Activated CD4-positive, alpha-beta T cell treated with anti-CD3 and anti-CD28 coated beads, Interleukin-2, amount 50 U/mL, for 4 hours (primary cell): ENCODE measurements at regions not wholly inside any gene's neighbourhood (a gene's known extent, or its start where the extent isn't known, plus 50 kb on each side); places are given as distances from the start of the nearest gene placed in this dataset.

Experiments
- DNase-seq, 2 experiments: peaks; one replicate each; pipeline ENCODE4 v3.0.0-alpha.2; 2020

GRCh38 chr22:46067159-46068111, 82.9 kb upstream of the PPARA start:
- no peak for DNase-seq

GRCh38 chr22:46068181-46068592, 82.1 kb upstream of the PPARA start:
- DNase-seq = no peak

DNA sequence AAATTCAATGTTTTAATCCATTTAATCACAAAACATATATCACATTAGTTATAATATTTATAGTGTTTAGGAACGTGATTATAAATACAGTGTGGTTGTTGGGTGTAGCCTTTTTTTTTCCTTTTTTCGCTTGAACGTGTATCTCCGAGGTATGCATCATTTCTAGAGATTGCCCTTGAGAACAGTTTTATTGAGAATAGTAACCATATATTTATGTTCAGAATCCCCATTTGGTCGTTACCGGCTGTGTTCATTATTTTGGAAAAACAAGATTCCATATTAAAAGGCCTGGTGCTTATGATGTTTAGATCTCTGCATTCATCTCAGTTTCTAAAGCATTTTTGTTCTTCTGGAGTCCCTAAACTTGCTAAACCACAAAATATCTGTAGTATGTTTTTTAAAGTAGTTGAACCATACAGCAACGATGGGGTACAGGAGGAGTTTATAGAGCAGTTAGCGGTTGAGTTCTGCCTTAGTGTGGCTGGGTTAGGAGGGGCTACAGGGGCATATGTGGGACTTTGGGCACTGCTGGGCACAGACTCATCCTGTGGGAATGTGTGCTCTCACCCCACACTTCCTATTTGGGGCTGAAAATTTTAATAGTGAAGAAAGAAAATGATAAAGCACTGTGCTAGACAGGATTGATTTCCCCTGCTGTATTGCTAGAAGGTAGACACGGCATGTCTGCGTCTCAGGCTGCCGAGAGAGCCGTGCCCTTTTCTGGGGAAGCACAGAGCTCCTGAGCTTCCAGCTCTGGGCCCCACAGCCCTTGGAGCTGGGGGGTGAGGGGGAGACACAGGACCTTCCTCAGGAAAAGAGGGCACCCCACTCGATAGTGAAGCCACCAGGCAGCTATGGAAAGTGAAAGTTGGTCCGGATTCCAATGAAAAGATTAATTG, 81.5 kb upstream of the PPARA start:
- DNase-seq = no peak

DNA sequence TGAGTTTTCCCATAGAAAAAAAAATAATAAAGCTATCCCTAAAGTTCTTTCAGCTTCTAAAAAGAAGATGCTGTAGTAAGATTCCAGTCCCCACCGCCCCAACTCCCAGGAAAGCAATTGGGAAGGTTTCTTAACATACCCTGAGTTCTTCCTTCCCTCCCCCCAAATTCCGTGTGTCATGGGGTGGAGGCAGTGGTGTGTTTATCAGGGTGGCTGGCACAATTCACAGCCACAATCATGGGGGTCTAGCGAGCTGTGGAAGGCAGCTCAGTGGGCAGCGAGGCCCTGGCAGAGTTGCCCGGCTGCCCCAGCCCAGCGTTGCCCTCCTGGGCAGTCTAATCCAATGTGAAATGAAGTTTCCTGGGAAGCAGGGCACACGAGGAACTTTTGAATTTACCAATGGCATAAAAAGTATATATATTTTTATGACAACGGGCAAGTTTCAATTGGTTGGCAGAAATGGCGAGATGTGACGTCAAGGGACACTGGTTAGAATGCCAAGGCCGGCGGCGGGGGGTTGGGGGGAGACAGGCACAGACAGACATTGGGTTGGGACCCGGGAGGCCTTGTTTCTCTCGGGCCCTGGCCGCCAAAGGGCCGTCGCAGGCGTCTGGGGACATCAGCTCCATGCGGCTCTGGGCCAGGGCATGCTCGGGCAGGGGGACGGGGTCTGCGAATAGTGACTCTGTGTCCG, 80.7 kb upstream of the PPARA start:
- DNase-seq = peak; percentile 34 to 35

DNA sequence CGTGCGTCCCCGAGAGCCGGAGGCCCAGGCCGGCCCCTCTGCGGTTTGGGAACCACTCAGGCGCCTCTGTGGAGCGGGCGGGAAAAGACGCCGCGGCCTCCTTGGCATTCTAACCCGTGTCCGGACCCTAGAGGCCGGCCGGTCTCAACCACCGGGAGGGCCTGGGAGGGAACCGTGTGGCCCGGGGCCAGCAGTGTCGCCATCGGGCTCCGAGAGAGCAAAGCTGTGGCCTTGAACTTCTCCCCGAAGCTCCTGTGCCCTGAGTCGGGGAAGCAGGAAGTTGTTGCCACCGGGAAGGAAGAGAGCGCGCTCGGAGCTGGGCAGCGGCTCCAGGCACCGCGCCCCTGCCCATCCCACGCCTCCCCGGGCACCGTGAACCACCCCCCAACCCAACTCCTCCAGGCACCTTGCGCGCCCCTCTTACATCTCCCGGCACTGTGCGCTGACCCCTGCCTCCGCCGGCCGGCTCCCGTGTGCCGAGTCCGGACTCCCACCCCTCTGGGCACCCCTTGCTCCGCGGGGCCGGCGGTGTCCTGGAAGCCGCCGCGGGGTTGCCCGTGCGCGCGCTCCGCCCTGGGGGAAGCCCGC, 80.0 kb upstream of the PPARA start:
- no peak for DNase-seq

GRCh38 chr22:46070803-46071450, 79.4 kb upstream of the PPARA start:
- peak; percentile 26 to 36 for DNase-seq

- peak; percentile 66 to 70 for DNase-seq
These were observed 78.7 kb upstream of the PPARA start for GRCh38 chr22:46071451-46072109.

GRCh38 chr22:46072110-46072881, 78.0 kb upstream of the PPARA start:
- DNase-seq = peak; percentile 36 to 37

DNA sequence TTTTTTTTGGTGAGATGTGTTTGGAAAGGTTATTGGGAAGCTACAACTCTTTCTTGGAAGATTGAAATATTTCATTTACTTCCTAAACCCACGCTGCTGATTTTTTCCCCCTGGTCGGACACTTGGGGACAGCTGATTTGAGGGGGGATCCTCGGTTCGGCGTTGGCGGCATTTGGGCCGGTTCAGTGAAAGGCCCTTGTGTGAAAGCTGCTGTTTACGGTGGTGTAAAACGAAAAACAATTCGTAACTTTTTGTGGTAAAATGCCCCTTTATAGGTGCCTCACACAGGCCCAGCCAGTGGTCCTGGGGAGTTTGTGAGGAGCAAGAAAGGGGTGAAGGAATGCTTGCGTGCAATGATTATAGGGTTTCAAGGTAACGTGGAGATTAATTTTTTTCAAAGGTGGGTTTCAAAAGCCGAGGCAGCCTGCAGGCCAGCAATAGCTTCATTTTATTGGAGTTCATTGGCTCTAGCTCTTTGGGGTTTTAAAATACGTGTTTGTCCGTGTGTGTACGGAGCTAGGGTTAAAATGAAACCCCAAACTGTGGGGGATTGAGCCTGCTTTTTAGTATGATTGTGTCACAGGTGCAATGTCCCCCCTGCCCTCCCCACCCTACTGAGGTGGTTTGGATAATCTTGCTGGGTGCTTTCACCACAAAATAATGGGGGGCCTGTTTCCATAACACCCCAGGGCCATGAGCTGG, 77.2 kb upstream of the PPARA start:
- no peak for DNase-seq

DNA sequence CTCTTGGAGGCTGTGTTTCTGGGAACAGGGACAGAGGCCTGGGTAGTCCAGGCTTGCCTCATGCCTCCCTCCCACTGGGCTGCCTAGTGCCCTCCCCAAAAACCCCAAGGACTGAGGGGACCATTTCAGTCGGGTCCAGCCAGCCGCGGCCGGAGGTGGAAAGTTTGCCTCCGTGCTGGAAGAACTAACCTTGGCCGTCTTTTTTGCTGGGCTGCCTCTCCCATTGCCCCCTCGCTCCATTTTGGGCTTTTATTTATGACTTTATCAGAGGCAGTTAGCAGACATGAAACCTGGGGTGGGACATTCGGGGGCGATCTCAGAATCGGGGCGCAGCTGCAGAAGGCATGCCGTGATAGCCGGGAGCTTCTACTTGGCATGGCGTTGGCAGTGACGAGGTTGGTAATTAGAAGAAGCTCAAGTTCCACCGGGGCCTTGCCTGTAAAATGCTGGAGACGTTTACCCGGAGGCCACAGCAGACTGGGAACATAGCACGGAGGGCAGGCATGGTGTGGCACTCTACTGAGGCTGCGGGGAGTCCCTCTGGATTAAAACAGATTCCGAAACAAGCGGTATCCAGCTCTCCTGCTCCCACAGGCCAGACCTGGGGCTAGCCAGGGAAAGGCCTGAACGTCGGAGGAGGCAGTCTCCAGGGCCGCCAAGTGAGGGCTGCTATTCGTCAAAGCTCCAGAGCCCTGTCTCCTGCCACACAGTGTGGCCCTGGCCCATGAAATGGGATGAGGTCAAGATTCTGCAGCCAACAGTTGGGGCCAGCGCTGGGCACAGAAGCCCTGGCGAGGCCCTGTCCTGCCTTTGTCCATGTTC, 76.4 kb upstream of the PPARA start:
- no peak for DNase-seq

GRCh38 chr22:46074771-46075551, 75.4 kb upstream of the PPARA start:
- DNase-seq = no peak

- DNase-seq = no peak
These were observed 74.4 kb upstream of the PPARA start for GRCh38 chr22:46075764-46076531.

- no peak for DNase-seq
These were observed 73.5 kb upstream of the PPARA start for GRCh38 chr22:46076651-46077339.

DNA sequence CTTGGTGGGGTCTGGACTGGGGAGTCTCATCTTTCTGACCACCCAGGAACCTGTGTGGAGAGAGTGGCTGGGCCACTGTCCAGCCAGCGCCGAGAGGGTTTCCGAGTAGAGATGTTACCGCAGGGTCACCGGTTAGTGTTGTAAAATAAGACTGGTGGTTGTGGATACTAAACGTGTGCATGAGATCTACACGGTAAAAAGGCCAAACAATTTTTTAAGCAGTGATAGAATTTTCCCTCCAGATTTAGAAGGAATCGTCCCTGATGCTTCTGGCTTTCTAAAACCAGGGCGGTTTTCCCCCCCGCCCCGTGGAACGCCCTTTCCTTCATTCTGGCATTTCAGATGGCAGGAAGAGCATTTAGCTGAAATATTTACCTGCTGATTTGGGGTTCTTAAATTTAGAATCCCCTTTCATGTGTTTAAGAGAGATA, 72.6 kb upstream of the PPARA start:
- DNase-seq = no peak

DNA sequence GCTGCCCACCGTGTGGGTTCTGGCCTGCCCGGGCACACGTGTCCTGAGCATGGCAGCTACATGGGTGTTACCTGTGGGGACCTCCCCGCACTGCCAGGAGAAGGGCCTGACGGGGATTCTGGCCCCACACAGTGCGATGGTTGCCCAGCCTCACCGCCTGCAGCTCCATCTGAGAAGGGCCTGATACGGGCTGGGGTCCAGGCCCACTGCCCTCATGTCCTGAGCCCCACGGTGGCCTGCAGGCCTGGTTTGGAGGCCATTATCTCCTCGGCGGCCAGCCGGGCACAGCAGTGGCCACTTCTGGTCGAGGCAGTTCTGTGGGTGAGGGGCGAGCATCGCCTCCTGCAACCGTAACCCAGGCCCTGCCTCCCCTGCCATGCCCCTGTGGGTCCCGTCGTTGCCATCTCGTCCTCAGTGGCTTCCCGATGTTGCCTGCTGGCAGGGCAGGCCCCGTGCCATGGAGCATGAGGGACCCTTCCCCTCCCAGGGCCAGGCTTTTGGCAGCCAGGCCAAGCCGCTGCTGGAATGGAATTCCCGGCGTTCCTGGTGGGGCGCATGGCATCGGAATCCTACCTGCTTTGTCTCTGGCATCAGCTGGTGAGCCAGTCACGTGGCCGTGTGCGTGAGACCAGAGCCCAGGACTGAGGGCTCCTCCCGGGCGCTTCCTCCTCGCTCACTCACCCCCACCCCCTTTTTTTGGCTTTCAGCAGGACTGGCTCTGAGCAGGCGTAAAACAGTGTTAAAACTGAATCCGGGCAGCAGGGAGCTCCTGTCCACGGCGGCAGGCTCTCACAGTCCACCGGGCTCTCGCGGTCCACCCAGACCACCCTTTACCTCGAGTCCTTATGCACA, 71.9 kb upstream of the PPARA start:
- DNase-seq = no peak
